ENCODE measurements at regions not wholly inside any gene's neighbourhood (a gene's known extent, or its start where the extent isn't known, plus 50 kb on each side); places are given as distances from the start of the nearest gene placed in this dataset.
"Not testable (repeated sequence)": the region's sequence is repeated elsewhere in the genome, so short reads cannot be mapped to it uniquely, and the experiment has no call there.

DNA sequence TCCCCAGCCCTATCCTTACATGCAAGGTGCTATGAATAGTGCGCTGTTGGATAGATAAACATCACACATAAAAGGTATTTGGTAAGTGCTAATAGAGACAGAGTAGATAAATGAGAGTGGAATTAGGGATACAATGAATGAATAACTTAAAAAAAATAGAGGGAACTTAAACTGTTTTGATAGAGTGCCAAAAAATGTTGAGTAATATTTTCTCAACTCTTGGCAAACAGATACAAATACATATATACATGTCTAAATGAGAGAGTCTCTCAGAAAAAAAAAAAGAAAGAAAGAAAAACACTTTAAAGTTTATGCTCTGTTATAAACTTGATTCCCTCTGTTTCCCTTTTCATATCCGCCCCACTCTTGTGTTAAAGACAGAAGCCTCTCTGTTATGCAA is 667.4 kb downstream of the ROBO2 start:
- H3K4me3 ChIP-seq (ENCODE audit: control insufficient read depth, low read depth, low read length), result no peak overlapping the region
- DNase-seq (ENCODE audit: low read depth), result no peak
- TF ChIP-seq, protein P1, sequence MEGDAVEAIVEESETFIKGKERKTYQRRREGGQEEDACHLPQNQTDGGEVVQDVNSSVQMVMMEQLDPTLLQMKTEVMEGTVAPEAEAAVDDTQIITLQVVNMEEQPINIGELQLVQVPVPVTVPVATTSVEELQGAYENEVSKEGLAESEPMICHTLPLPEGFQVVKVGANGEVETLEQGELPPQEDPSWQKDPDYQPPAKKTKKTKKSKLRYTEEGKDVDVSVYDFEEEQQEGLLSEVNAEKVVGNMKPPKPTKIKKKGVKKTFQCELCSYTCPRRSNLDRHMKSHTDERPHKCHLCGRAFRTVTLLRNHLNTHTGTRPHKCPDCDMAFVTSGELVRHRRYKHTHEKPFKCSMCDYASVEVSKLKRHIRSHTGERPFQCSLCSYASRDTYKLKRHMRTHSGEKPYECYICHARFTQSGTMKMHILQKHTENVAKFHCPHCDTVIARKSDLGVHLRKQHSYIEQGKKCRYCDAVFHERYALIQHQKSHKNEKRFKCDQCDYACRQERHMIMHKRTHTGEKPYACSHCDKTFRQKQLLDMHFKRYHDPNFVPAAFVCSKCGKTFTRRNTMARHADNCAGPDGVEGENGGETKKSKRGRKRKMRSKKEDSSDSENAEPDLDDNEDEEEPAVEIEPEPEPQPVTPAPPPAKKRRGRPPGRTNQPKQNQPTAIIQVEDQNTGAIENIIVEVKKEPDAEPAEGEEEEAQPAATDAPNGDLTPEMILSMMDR (IDR thresholded peaks at IDR 0.05; ENCODE audit: control insufficient read depth, insufficient read depth, low read depth, low read length, missing control alignments), result no peak

DNA sequence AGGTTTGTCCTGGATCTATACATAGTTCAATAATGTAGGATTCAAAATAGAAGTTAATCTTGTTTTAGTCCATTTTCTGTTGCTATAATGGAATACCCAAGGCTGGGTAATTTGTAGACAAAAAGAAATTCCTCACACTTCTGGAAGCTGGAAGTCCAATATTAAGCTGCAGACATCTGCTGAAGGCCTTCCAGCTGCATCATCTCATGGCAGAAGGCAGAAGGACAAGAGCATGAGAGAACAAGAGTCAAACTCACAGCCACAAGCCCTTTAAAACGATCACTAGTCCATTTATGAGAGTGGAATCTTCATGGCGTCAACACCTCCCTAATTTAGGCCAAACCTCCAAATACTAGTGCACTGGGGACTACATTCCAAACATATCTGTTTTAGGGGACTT is 669.3 kb downstream of the ROBO2 start:
- no peak for DNase-seq (ENCODE audit: low read depth)
- TF ChIP-seq, protein P1 (IDR thresholded peaks at IDR 0.05; ENCODE audit: control insufficient read depth, insufficient read depth, low read depth, low read length, missing control alignments), result no peak
- no peak overlapping the region for H3K4me3 ChIP-seq (ENCODE audit: control insufficient read depth, low read depth, low read length)

DNA sequence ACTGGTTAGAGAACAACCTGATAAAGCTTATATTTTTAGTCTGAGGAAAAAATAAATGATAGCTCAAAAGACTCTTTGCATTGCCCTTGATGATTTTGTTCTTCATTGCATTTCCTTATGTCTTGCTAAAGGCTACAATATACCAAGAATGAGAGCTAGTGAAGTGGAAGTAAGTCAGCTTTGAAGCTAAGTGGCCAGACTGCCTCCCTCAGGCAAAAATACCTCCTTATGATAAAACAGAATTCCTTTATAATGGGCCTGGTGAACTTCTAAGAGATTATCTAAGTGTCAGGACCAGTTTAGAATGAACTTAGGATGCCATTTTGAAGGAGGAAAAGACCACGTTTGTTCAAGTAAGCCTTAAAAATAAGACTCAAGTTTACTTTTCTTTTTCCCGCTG is 678.4 kb downstream of the ROBO2 start:
- no peak overlapping the region for H3K4me3 ChIP-seq (ENCODE audit: control insufficient read depth, low read depth, low read length)
- TF ChIP-seq, protein P1 (IDR thresholded peaks at IDR 0.05; ENCODE audit: control insufficient read depth, insufficient read depth, low read depth, low read length, missing control alignments), result no peak
- DNase-seq (ENCODE audit: low read depth), result no peak

DNA sequence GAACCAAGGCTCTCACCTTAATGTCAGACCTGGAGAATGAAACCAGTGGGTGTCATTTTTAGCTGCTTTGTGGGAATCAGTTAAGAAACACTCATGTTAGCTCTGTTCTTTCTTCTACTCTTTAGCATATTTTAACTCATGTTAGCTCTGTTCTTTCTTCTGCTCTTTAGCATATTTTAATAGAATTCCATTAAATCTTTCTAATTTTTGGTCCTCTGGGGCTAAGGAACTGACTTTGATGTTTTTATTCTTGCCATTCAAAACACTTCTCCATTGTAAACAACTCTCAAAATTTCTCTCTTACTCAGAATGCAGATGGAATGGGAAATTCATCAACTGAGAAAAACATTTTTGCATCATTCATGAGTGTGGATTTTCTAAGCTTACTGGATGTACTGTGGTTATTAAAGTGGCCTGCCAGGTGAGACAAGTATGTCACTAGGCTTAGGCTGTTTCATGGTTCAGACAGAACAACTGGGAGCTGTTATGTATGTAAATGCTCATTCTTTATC is 680.6 kb downstream of the ROBO2 start:
- no peak overlapping the region for H3K4me3 ChIP-seq (ENCODE audit: control insufficient read depth, low read depth, low read length)
- no peak for DNase-seq (ENCODE audit: low read depth)
- TF ChIP-seq, protein P1 (IDR thresholded peaks at IDR 0.05; ENCODE audit: control insufficient read depth, insufficient read depth, low read depth, low read length, missing control alignments), result no peak

DNA sequence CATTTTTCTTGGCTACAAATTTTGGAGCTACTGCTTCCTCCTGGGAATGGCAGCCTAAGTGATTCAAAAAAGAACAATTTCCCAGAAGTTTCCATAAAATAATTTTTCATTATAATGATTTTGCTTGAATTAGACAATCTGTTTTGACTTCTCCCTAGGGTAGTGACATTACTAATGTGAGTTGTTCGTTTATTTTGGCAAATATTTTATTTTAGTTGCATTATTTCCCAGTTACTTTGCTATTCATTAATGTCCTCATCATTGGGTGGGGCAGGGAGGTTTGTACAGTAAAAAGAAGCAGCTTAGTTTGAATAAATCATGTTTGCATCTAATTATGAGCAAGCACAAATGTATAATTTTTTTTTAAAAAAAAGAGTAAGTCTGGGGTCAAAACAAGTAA is 686.6 kb downstream of the ROBO2 start:
- TF ChIP-seq, protein P1 (IDR thresholded peaks at IDR 0.05; ENCODE audit: control insufficient read depth, insufficient read depth, low read depth, low read length, missing control alignments), result no peak

DNA sequence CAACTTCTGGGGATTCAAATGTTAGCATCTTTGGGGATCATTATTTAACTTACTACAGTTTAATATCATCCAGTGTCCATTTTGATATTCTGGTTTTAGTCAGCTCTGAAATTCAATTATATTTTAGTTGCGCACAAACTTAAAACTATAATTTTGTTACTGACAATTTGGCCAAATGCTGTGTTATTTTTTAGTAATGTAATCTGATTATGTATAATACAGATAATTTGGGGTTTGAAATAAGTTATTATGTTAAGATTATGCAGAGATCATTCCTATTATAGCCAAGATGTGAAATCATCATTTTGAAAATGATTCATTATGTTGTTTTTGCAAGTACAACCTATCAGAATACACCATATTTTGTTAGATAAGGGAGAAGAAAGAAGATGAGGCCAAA is 706.1 kb downstream of the ROBO2 start:
- H3K4me3 ChIP-seq (ENCODE audit: control insufficient read depth, low read depth, low read length), result no peak overlapping the region
- TF ChIP-seq, protein P1 (IDR thresholded peaks at IDR 0.05; ENCODE audit: control insufficient read depth, insufficient read depth, low read depth, low read length, missing control alignments), result no peak
- DNase-seq (ENCODE audit: low read depth), result no peak

More for the DNA sequence above, 686.6 kb downstream of the ROBO2 start:
- H3K4me3 ChIP-seq (ENCODE audit: control insufficient read depth, low read depth, low read length), result no peak overlapping the region
- no peak for DNase-seq (ENCODE audit: low read depth)

DNA sequence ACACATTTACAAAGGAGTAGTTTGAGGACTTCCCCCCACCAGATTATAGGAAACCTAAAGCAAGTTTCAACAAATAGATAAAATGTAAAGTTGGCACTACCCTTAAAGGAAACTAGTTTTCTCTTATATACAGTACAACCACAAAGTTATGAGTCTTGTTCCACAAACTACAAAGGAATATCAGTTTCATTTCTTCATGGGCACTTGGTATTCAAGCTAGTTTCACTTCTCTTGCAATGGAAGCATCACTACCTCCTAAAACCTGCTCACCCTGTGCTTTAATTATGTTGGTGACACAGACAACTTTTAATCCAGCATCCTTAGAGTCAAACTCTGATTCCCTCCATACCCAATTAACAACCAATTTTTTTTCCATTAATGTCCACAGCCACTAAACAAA is 707.0 kb downstream of the ROBO2 start:
- TF ChIP-seq, protein P1 (IDR thresholded peaks at IDR 0.05; ENCODE audit: control insufficient read depth, insufficient read depth, low read depth, low read length, missing control alignments), result no peak
- no peak for DNase-seq (ENCODE audit: low read depth)

DNA sequence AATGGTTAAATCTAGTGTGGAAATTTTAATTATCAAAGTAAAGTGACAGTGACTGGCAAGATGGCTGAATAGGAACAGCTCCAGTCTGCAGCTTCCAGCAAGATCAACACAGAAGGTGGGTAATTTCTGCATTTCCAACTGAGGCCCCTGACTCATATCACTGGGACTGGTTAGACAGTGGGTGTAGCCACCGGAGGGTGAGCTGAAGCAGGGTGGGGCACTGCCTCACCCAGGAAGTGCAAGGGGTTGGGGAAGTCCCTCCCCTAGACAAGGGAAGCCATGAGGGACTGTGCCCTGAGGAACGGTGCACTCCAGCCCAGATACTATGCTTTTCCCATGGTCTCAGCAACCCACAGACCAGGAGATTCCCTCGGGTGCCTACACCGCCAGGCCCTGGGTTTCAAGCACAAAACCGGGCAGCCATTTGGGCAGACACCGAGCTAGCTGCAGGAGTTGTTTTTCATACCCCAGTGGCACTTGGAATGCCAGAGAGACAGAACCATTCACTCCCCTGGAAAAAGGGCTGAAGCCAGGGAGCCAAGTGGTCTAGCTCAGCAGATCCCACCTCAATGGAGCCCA is 716.6 kb downstream of the ROBO2 start:
- not testable (repeated sequence) for H3K4me3 ChIP-seq (ENCODE audit: control insufficient read depth, low read depth, low read length); DNase-seq (ENCODE audit: low read depth)

More for the DNA sequence above, 707.0 kb downstream of the ROBO2 start:
- no peak overlapping the region for H3K4me3 ChIP-seq (ENCODE audit: control insufficient read depth, low read depth, low read length)

Measured in AG09309 (cell line).